Lung (tissue), 11 donors: ENCODE measurements at regions not wholly inside any gene's neighbourhood (a gene's known extent, or its start where the extent isn't known, plus 50 kb on each side); places are given as distances from the start of the nearest gene placed in this dataset.

Experiments used
- ATAC-seq: fragments of 200-7000 bp; cut with Tn5 transposase; one replicate; pipeline ENCODE4 v1.9.1; 2020; ENCODE audit warnings: moderate number of reproducible peaks; ENCODE audit not compliant: insufficient read depth, low FRiP score
- DNase-seq, 3 donors: peaks; one replicate each; pipeline ENCODE4 v3.0.0-alpha.2; 2013 to 2017
- H3K27ac ChIP-seq, 2 donors: one replicate each; pipeline ENCODE4 v1.5.1; 2013; ENCODE audit warnings: mild to moderate bottlenecking in 2 of 2, moderate library complexity in 2 of 2, control low read depth in 1 of 2, inconsistent platforms in 1 of 2, low read depth in 1 of 2, low read length in 1 of 2
- H3K27me3 ChIP-seq, 3 donors: one replicate each; pipeline ENCODE4 v1.5.1; 2013; ENCODE audit warnings: low read length in 2 of 3; ENCODE audit not compliant: control insufficient read depth in 3 of 3, insufficient read depth in 3 of 3
- H3K36me3 ChIP-seq, 4 donors: one replicate each; pipeline ENCODE4 v1.5.1; 2013; ENCODE audit warnings: low read length in 4 of 4, mild to moderate bottlenecking in 1 of 4, moderate library complexity in 1 of 4; ENCODE audit not compliant: control insufficient read depth in 4 of 4, insufficient read depth in 4 of 4
- H3K4me1 ChIP-seq, 5 donors: one replicate each; pipeline ENCODE4 v1.5.1; 2013; ENCODE audit warnings: low read length in 5 of 5, mild to moderate bottlenecking in 2 of 5, moderate library complexity in 1 of 5; ENCODE audit not compliant: control insufficient read depth in 5 of 5, insufficient read depth in 5 of 5
- H3K4me3 ChIP-seq: one replicate; pipeline ENCODE4 v1.5.1; 2013; ENCODE audit warnings: mild to moderate bottlenecking, control low read depth, moderate library complexity
- H3K9ac ChIP-seq, 2 donors: one replicate each; pipeline ENCODE4 v1.5.1; 2013; ENCODE audit warnings: low read length in 2 of 2, control low read depth in 1 of 2; ENCODE audit not compliant: insufficient read depth in 1 of 2
- H3K9me3 ChIP-seq, 4 donors: one replicate each; pipeline ENCODE4 v1.5.1; 2013; ENCODE audit warnings: low read length in 3 of 4, mild to moderate bottlenecking in 1 of 4, moderate library complexity in 1 of 4; ENCODE audit not compliant: control insufficient read depth in 4 of 4, insufficient read depth in 3 of 4
- WGBS, 2 donors: extraction: QIAGEN DNeasy Blood & Tissue Kit; methylation state at CpG; one replicate each; pipeline ENCODE4 v1.1.7; 2013; 5-methylcytosine and 5-hydroxymethylcytosine counted together
- TF ChIP-seq, protein P1 (sequence below): IDR thresholded peaks from 2 replicates; pipeline ENCODE4 v1.5.1; 2012; ENCODE audit warnings: mild to moderate bottlenecking; ENCODE audit errors: control extremely low read depth, extremely low read depth
- donor health status: control.
- donor health status: control.
- donor health status: Bipolar disorder and iron deficiency.
- donor health status: healthy.
- donor health status: DM: yes; HTN: yes; CAD: no.

- 87 to 94% methylated on average over 2 of the region's 2 CpGs for WGBS, 2 donors
These were observed 200.4 kb downstream of the NR4A2 start for GRCh38 chr2:156132130-156132529.

GRCh38 chr2:156129227-156129626 lies 203.3 kb downstream of the NR4A2 start:
- DNase-seq, result no peak
- no peaks in the 10 kb centered on the region for H3K27me3 ChIP-seq
- H3K4me1 ChIP-seq, result no peaks in the 10 kb centered on the region
- H3K27ac ChIP-seq, result no peak overlapping the region
- no peaks in the 10 kb centered on the region for H3K9me3 ChIP-seq
- TF ChIP-seq, protein P1, sequence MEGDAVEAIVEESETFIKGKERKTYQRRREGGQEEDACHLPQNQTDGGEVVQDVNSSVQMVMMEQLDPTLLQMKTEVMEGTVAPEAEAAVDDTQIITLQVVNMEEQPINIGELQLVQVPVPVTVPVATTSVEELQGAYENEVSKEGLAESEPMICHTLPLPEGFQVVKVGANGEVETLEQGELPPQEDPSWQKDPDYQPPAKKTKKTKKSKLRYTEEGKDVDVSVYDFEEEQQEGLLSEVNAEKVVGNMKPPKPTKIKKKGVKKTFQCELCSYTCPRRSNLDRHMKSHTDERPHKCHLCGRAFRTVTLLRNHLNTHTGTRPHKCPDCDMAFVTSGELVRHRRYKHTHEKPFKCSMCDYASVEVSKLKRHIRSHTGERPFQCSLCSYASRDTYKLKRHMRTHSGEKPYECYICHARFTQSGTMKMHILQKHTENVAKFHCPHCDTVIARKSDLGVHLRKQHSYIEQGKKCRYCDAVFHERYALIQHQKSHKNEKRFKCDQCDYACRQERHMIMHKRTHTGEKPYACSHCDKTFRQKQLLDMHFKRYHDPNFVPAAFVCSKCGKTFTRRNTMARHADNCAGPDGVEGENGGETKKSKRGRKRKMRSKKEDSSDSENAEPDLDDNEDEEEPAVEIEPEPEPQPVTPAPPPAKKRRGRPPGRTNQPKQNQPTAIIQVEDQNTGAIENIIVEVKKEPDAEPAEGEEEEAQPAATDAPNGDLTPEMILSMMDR, result no peak
- H3K4me3 ChIP-seq, result no peak overlapping the region
- H3K36me3 ChIP-seq, result no peaks in the 10 kb centered on the region
- ATAC-seq, result no peak
- WGBS, 2 donors, result 65 to 74% methylated on average over 2 of the region's 2 CpGs
- no peak overlapping the region for H3K9ac ChIP-seq

More at GRCh38 chr2:156132130-156132529, 200.4 kb downstream of the NR4A2 start:
- no peak overlapping the region for H3K27ac ChIP-seq
- no peak overlapping the region for H3K4me3 ChIP-seq
- no peak overlapping the region for H3K9ac ChIP-seq
- TF ChIP-seq, protein P1, result no peak
- ATAC-seq (no peak), DNase-seq (no peak)
- H3K9me3 ChIP-seq, result no peaks in the 10 kb centered on the region
- no peaks in the 10 kb centered on the region for H3K27me3 ChIP-seq
- no peaks in the 10 kb centered on the region for H3K4me1 ChIP-seq
- H3K36me3 ChIP-seq, result no peaks in the 10 kb centered on the region

DNA sequence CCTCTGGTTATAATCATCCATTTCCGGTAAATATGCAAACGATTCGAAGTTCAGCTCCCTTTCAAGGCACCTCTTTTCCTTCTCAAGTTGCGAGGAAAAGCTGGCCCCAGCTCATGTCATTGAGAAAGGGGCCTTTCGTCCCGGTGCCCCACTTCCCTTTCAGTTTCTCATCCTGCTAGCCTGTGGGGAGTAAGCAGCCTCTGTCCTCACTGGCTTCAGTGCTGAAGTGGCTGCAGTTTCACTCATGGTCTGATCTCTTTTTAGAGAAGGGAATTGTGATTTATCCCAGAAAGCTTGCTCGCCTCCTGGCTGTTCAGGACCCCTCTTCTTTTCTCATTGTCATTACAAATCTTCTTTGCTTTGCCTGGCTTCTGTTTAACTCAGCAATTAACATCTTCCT lies 207.5 kb downstream of the NR4A2 start:
- H3K4me1 ChIP-seq, result no peaks in the 10 kb centered on the region
- H3K27me3 ChIP-seq, result no peaks in the 10 kb centered on the region
- H3K9ac ChIP-seq, result no peak overlapping the region
- TF ChIP-seq, protein P1, result no peak
- H3K27ac ChIP-seq, result no peak overlapping the region
- DNase-seq (no peak), ATAC-seq (no peak)
- no peaks in the 10 kb centered on the region for H3K36me3 ChIP-seq
- no peak overlapping the region for H3K4me3 ChIP-seq
- 71 to 88% methylated on average over 7 of the region's 7 CpGs for WGBS, 2 donors
- H3K9me3 ChIP-seq, result no peaks in the 10 kb centered on the region

- ATAC-seq (no peak), DNase-seq (no peak)
- Histone ChIP-seq H3K4me1 (no peaks in the 10 kb centered on the region), H3K27ac (no peak overlapping the region), H3K36me3 (no peaks in the 10 kb centered on the region), H3K4me3 (no peak overlapping the region), H3K9ac (no peak overlapping the region), H3K27me3 (no peaks in the 10 kb centered on the region), H3K9me3 (no peaks in the 10 kb centered on the region)
- TF ChIP-seq, protein P1, result no peak
These were observed 208.1 kb downstream of the NR4A2 start for GRCh38 chr2:156124458-156124857.
